ENCODE measurements at regions not wholly inside any gene's neighbourhood (a gene's known extent, or its start where the extent isn't known, plus 50 kb on each side); places are given as distances from the start of the nearest gene placed in this dataset.

DNA sequence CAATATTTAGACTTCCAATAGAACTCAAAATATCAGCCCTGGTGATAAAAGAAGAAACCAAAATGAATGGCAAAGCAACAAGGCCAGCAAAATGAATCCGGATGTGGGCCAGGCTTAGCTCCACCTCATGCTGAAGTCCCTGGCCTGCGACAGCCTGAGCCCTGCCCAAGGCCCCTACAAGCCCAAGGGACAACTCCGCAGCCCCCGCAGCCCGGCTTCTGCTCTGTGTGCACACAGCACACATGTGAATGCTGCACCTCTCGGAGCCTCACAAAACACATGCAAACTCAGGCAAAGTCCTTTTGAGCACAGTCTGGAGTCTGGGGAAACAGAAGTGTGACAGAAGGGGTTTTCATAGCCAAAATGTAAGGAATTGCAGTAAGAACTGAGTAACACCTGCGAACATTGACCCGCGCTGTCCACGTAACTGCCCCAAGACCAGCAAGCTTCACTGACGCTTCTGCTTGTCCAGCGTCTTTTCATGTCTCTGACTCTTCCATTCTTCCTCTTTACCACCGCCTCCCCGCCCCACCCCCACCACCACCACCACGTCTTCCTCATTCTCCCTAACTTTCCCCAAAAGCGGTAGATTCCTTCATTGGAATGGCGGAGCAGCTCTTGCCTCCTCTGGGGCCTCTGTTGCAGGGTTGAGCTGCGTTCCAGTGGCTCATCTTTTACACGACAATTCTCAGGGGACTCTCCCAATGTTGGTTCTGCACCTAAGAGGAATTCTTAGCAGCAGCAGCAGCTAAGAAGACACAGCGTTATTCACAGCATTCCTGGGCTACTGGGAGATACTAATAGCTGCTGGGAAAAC lies 136.4 kb upstream of the COPS8 start:
- H3K79me2 ChIP-seq (ENCODE audit: control insufficient read depth, insufficient read depth, low read length), result no peaks in the 10 kb centered on the region
- H3K27ac ChIP-seq (ENCODE audit: low read depth, low read length), result no peak overlapping the region
- no peaks in the 10 kb centered on the region for H3K79me1 ChIP-seq (ENCODE audit: low read length)
- no peak overlapping the region for H3K4me3 ChIP-seq (ENCODE audit: low read length)
- H3K36me3 ChIP-seq (ENCODE audit: control insufficient read depth, insufficient read depth, low read length), result no peaks in the 10 kb centered on the region
- no peak overlapping the region for H3K4ac ChIP-seq (ENCODE audit: low read depth, low read length)
- H2BK120ac ChIP-seq (ENCODE audit: low read depth, low read length), result no peak overlapping the region
- DNase-seq, result peak; percentile 55
- no peak overlapping the region for H2AK5ac ChIP-seq (ENCODE audit: low read length)
- H4K8ac ChIP-seq (ENCODE audit: low read depth, low read length), result no peak overlapping the region
- H3K23ac ChIP-seq (ENCODE audit: low read length), result no peak overlapping the region
- no peak overlapping the region for H3K4me2 ChIP-seq (ENCODE audit: low read length)
- WGBS (ENCODE audit: extremely low coverage, insufficient coverage, low lambda C conversion rate), result no CpG with 5 or more reads among the region's 20 CpGs
- no peak overlapping the region for H3K18ac ChIP-seq (ENCODE audit: low read length)
- no peak overlapping the region for H4K5ac ChIP-seq (ENCODE audit: low read length)
- H3K4me1 ChIP-seq (ENCODE audit: control insufficient read depth, low read depth, low read length), result peaks cover 6% of the 10 kb centered on the region
- H3K56ac ChIP-seq (ENCODE audit: low read length), result peak overlapping the region; percentile 30
- no peak overlapping the region for H3K9ac ChIP-seq (ENCODE audit: low read length)
- H2BK5ac ChIP-seq (ENCODE audit: low read length), result no peak overlapping the region
- no peak overlapping the region for H2BK15ac ChIP-seq (replicated peaks; ENCODE audit: low read depth)
- H3K27me3 ChIP-seq (ENCODE audit: insufficient read depth, low read length, poor library complexity), result no peaks in the 10 kb centered on the region

GRCh38 chr2:236951830-236952475 lies 133.7 kb upstream of the COPS8 start:
- Histone ChIP-seq H3K23ac (ENCODE audit: low read length) (no peak overlapping the region), H2AK5ac (ENCODE audit: low read length) (no peak overlapping the region), H3K56ac (ENCODE audit: low read length) (no peak overlapping the region), H3K4me2 (ENCODE audit: low read length) (no peak overlapping the region), H3K4me1 (ENCODE audit: control insufficient read depth, low read depth, low read length) (peaks cover 8% of the 10 kb centered on the region), H2BK5ac (ENCODE audit: low read length) (no peak overlapping the region), H3K18ac (ENCODE audit: low read length) (no peak overlapping the region), H3K27ac (ENCODE audit: low read depth, low read length) (no peak overlapping the region), H2BK120ac (ENCODE audit: low read depth, low read length) (no peak overlapping the region), H3K4me3 (ENCODE audit: low read length) (no peak overlapping the region), H3K9ac (ENCODE audit: low read length) (no peak overlapping the region), H4K8ac (ENCODE audit: low read depth, low read length) (no peak overlapping the region), H3K27me3 (ENCODE audit: insufficient read depth, low read length, poor library complexity) (no peaks in the 10 kb centered on the region), H3K36me3 (ENCODE audit: control insufficient read depth, insufficient read depth, low read length) (no peaks in the 10 kb centered on the region), H3K4ac (ENCODE audit: low read depth, low read length) (no peak overlapping the region), H3K79me2 (ENCODE audit: control insufficient read depth, insufficient read depth, low read length) (no peaks in the 10 kb centered on the region), H2BK15ac (replicated peaks; ENCODE audit: low read depth) (no peak overlapping the region), H4K5ac (ENCODE audit: low read length) (no peak overlapping the region), H3K79me1 (ENCODE audit: low read length) (no peaks in the 10 kb centered on the region)
- no CpG with 5 or more reads among the region's 3 CpGs for WGBS (ENCODE audit: extremely low coverage, insufficient coverage, low lambda C conversion rate)
- no peak for DNase-seq

DNA sequence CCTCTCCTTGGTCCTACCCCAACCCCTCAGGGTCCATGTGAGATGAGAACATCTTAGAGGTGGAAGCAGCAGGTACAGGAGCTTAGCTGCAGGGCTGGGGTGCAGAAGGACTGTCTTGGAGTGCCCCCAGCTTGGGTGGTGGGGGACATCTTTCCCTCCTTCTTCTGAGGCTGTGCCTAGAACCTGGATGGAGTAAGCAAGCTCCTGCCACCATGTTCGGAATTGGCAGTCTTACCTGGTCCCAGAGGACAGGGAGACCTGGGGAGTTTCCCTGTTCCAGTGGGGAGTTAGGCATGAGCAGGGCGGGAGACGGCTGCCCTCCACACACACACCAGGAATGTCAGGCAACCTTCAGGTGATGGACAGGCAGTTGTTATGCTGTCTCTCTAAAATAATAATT lies 131.0 kb upstream of the COPS8 start:
- no peak overlapping the region for H3K4me2 ChIP-seq (ENCODE audit: low read length)
- H4K8ac ChIP-seq (ENCODE audit: low read depth, low read length), result no peak overlapping the region
- H3K4me3 ChIP-seq (ENCODE audit: low read length), result no peak overlapping the region
- peak overlapping the region; percentile 14 for H2BK15ac ChIP-seq (replicated peaks; ENCODE audit: low read depth)
- H3K23ac ChIP-seq (ENCODE audit: low read length), result no peak overlapping the region
- no peaks in the 10 kb centered on the region for H3K79me1 ChIP-seq (ENCODE audit: low read length)
- no peaks in the 10 kb centered on the region for H3K27me3 ChIP-seq (ENCODE audit: insufficient read depth, low read length, poor library complexity)
- H4K5ac ChIP-seq (ENCODE audit: low read length), result no peak overlapping the region
- H3K27ac ChIP-seq (ENCODE audit: low read depth, low read length), result no peak overlapping the region
- DNase-seq, result no peak
- no peak overlapping the region for H3K18ac ChIP-seq (ENCODE audit: low read length)
- WGBS (ENCODE audit: extremely low coverage, insufficient coverage, low lambda C conversion rate), result no CpG with 5 or more reads among the region's 3 CpGs
- no peak overlapping the region for H2AK5ac ChIP-seq (ENCODE audit: low read length)
- peaks cover 6% of the 10 kb centered on the region for H3K4me1 ChIP-seq (ENCODE audit: control insufficient read depth, low read depth, low read length)
- no peak overlapping the region for H3K9ac ChIP-seq (ENCODE audit: low read length)
- no peak overlapping the region for H3K4ac ChIP-seq (ENCODE audit: low read depth, low read length)
- H2BK5ac ChIP-seq (ENCODE audit: low read length), result no peak overlapping the region
- H3K56ac ChIP-seq (ENCODE audit: low read length), result no peak overlapping the region
- no peaks in the 10 kb centered on the region for H3K36me3 ChIP-seq (ENCODE audit: control insufficient read depth, insufficient read depth, low read length)
- peak overlapping the region; percentile 33 for H2BK120ac ChIP-seq (ENCODE audit: low read depth, low read length)
- H3K79me2 ChIP-seq (ENCODE audit: control insufficient read depth, insufficient read depth, low read length), result no peaks in the 10 kb centered on the region

GRCh38 chr2:236955521-236956030 lies 130.1 kb upstream of the COPS8 start:
- no peaks in the 10 kb centered on the region for H3K36me3 ChIP-seq (ENCODE audit: control insufficient read depth, insufficient read depth, low read length)
- H3K4me3 ChIP-seq (ENCODE audit: low read length), result no peak overlapping the region
- no peak overlapping the region for H3K4me2 ChIP-seq (ENCODE audit: low read length)
- no peaks in the 10 kb centered on the region for H3K79me1 ChIP-seq (ENCODE audit: low read length)
- no peak overlapping the region for H4K5ac ChIP-seq (ENCODE audit: low read length)
- no peak overlapping the region for H3K18ac ChIP-seq (ENCODE audit: low read length)
- H3K9ac ChIP-seq (ENCODE audit: low read length), result no peak overlapping the region
- no peak overlapping the region for H3K23ac ChIP-seq (ENCODE audit: low read length)
- no peak overlapping the region for H2BK120ac ChIP-seq (ENCODE audit: low read depth, low read length)
- H3K4me1 ChIP-seq (ENCODE audit: control insufficient read depth, low read depth, low read length), result peaks cover 6% of the 10 kb centered on the region
- H3K79me2 ChIP-seq (ENCODE audit: control insufficient read depth, insufficient read depth, low read length), result no peaks in the 10 kb centered on the region
- H3K56ac ChIP-seq (ENCODE audit: low read length), result no peak overlapping the region
- H2AK5ac ChIP-seq (ENCODE audit: low read length), result no peak overlapping the region
- WGBS (ENCODE audit: extremely low coverage, insufficient coverage, low lambda C conversion rate), result no CpG with 5 or more reads among the region's 6 CpGs
- no peak overlapping the region for H4K8ac ChIP-seq (ENCODE audit: low read depth, low read length)
- no peak overlapping the region for H3K4ac ChIP-seq (ENCODE audit: low read depth, low read length)
- no peak for DNase-seq
- H2BK15ac ChIP-seq (replicated peaks; ENCODE audit: low read depth), result no peak overlapping the region
- H2BK5ac ChIP-seq (ENCODE audit: low read length), result peak overlapping the region; percentile 37
- H3K27me3 ChIP-seq (ENCODE audit: insufficient read depth, low read length, poor library complexity), result no peaks in the 10 kb centered on the region
- peak overlapping the region; percentile 45 for H3K27ac ChIP-seq (ENCODE audit: low read depth, low read length)

- H3K4me3 ChIP-seq (ENCODE audit: low read length), result no peak overlapping the region
- no peaks in the 10 kb centered on the region for H3K27me3 ChIP-seq (ENCODE audit: insufficient read depth, low read length, poor library complexity)
- peaks cover 6% of the 10 kb centered on the region for H3K4me1 ChIP-seq (ENCODE audit: control insufficient read depth, low read depth, low read length)
- no peak overlapping the region for H2BK120ac ChIP-seq (ENCODE audit: low read depth, low read length)
- H3K79me1 ChIP-seq (ENCODE audit: low read length), result no peaks in the 10 kb centered on the region
- no peak overlapping the region for H4K5ac ChIP-seq (ENCODE audit: low read length)
- peak; percentile 97 for DNase-seq
- peak overlapping the region; percentile 39 for H3K27ac ChIP-seq (ENCODE audit: low read depth, low read length)
- no peak overlapping the region for H4K8ac ChIP-seq (ENCODE audit: low read depth, low read length)
- H3K18ac ChIP-seq (ENCODE audit: low read length), result no peak overlapping the region
- H3K36me3 ChIP-seq (ENCODE audit: control insufficient read depth, insufficient read depth, low read length), result no peaks in the 10 kb centered on the region
- H3K9ac ChIP-seq (ENCODE audit: low read length), result no peak overlapping the region
- no CpG with 5 or more reads among the region's 7 CpGs for WGBS (ENCODE audit: extremely low coverage, insufficient coverage, low lambda C conversion rate)
- H3K4me2 ChIP-seq (ENCODE audit: low read length), result no peak overlapping the region
- no peak overlapping the region for H2AK5ac ChIP-seq (ENCODE audit: low read length)
- H3K4ac ChIP-seq (ENCODE audit: low read depth, low read length), result no peak overlapping the region
- no peak overlapping the region for H2BK15ac ChIP-seq (replicated peaks; ENCODE audit: low read depth)
- peak overlapping the region; percentile 78 for H2BK5ac ChIP-seq (ENCODE audit: low read length)
- H3K23ac ChIP-seq (ENCODE audit: low read length), result no peak overlapping the region
- H3K79me2 ChIP-seq (ENCODE audit: control insufficient read depth, insufficient read depth, low read length), result no peaks in the 10 kb centered on the region
- peak overlapping the region; percentile 17 for H3K56ac ChIP-seq (ENCODE audit: low read length)
Measured at GRCh38 chr2:236956031-236956618, 129.6 kb upstream of the COPS8 start.

Data from mesendoderm (in vitro differentiated cells).